ENCODE measurements at regions not wholly inside any gene's neighbourhood (a gene's known extent, or its start where the extent isn't known, plus 50 kb on each side); places are given as distances from the start of the nearest gene placed in this dataset.
A peak's percentile ranks its signal among the peaks of the same experiment; 100 is the strongest.

DNA sequence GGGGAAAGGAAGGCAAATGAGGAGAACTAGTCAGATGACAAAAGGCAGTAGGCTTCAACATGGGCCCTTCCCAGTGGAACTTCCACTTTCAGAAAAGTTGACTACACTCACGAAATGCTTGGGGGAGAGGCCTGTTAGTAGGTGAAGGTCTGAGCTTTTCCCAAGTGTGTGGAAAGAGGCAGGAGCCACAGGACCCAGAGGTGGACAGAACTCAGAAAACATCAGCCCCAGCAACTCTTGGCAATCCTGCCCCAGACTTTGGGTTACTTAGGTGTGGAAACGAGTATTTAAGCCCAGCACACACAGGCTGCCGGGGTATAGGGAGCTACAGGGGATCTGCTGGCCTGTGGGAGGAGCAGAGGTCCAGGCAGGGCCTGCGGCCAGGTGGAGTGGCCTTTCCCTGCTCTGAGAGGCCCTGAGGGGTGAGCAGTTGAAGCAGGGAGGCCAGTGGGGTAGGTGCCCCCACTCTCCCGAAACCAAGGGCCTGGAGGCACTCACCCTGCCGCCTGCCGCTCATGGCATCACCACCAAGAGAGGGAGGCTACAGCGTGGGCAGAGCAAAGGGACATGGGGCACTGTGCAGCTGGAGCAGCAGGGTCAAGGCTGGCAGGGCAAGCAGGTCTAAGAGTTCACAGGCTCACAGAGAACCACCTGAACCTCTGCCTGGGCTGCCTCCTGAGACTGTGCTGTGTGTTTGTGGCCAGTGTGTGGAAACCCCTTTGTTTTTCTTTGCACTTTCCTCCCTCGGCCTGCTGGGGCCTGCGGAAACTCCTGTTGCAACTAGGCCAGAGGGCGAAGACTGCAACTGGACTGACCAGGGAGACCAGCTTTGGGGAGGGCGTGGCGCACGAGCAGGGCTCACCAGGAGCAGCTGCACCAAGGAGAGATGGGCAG, 130.7 kb upstream of the SERTAD2 start (continued):
- no peak for TF ChIP-seq ZBTB10 (CRISPR knock-in tag; IDR thresholded peaks at IDR 0.05; ENCODE audit: borderline replicate concordance)
- no peak for TF ChIP-seq FOXK1 (CRISPR knock-in tag; IDR thresholded peaks at IDR 0.05; ENCODE audit: borderline replicate concordance, low read depth)
- TF ChIP-seq ZNF205 (CRISPR knock-in tag; IDR thresholded peaks at IDR 0.05), result no peak
- TF ChIP-seq ZKSCAN8 (CRISPR knock-in tag; IDR thresholded peaks at IDR 0.05; ENCODE audit: borderline replicate concordance), result no peak
- peak; percentile 80 for TF ChIP-seq WIZ (CRISPR knock-in tag; IDR thresholded peaks at IDR 0.05)
- no peak for TF ChIP-seq MBNL3 (CRISPR knock-in tag; conservative IDR thresholded peaks at IDR 0.05)
- no peak for TF ChIP-seq TSC22D2 (CRISPR knock-in tag; IDR thresholded peaks at IDR 0.05; ENCODE audit: borderline replicate concordance)
- TF ChIP-seq SMARCC2 (IDR thresholded peaks at IDR 0.05), result no peak
- TF ChIP-seq, protein P1, sequence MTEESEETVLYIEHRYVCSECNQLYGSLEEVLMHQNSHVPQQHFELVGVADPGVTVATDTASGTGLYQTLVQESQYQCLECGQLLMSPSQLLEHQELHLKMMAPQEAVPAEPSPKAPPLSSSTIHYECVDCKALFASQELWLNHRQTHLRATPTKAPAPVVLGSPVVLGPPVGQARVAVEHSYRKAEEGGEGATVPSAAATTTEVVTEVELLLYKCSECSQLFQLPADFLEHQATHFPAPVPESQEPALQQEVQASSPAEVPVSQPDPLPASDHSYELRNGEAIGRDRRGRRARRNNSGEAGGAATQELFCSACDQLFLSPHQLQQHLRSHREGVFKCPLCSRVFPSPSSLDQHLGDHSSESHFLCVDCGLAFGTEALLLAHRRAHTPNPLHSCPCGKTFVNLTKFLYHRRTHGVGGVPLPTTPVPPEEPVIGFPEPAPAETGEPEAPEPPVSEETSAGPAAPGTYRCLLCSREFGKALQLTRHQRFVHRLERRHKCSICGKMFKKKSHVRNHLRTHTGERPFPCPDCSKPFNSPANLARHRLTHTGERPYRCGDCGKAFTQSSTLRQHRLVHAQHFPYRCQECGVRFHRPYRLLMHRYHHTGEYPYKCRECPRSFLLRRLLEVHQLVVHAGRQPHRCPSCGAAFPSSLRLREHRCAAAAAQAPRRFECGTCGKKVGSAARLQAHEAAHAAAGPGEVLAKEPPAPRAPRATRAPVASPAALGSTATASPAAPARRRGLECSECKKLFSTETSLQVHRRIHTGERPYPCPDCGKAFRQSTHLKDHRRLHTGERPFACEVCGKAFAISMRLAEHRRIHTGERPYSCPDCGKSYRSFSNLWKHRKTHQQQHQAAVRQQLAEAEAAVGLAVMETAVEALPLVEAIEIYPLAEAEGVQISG (CRISPR knock-in tag; IDR thresholded peaks at IDR 0.05), result peak; percentile 61; the same call in 1 of the 2 replicates
- peak; percentile 92 for TF ChIP-seq HNF4A (CRISPR knock-in tag; IDR thresholded peaks at IDR 0.05)
- no peak for TF ChIP-seq NFE2 (CRISPR knock-in tag; IDR thresholded peaks at IDR 0.05)
- TF ChIP-seq ARHGAP35 (CRISPR knock-in tag; IDR thresholded peaks at IDR 0.05; ENCODE audit: borderline replicate concordance), result no peak; the same call in 1 of the 2 replicates
- no peak for TF ChIP-seq ZSCAN12 (CRISPR knock-in tag; IDR thresholded peaks at IDR 0.05)
- TF ChIP-seq TRAFD1 (CRISPR knock-in tag; IDR thresholded peaks at IDR 0.05; ENCODE audit: borderline replicate concordance), result peak; percentile 61; the same call in 1 of the 2 replicates
- no peak for TF ChIP-seq MAF1 (CRISPR knock-in tag; IDR thresholded peaks at IDR 0.05; ENCODE audit: borderline replicate concordance)
- TF ChIP-seq, protein P2, sequence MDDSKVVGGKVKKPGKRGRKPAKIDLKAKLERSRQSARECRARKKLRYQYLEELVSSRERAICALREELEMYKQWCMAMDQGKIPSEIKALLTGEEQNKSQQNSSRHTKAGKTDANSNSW (CRISPR knock-in tag; IDR thresholded peaks at IDR 0.05; ENCODE audit: borderline replicate concordance), result no peak
- TF ChIP-seq, protein P3, sequence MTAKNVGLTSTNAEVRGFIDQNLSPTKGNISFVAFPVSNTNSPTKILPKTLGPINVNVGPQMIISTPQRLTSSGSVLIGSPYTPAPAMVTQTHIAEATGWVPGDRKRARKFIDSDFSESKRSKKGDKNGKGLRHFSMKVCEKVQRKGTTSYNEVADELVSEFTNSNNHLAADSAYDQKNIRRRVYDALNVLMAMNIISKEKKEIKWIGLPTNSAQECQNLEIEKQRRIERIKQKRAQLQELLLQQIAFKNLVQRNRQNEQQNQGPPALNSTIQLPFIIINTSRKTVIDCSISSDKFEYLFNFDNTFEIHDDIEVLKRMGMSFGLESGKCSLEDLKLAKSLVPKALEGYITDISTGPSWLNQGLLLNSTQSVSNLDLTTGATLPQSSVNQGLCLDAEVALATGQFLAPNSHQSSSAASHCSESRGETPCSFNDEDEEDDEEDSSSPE (CRISPR knock-in tag; IDR thresholded peaks at IDR 0.05), result no peak
- no peak for TF ChIP-seq ZNF24 (IDR thresholded peaks at IDR 0.05)
- no peak for TF ChIP-seq TOE1 (CRISPR knock-in tag; IDR thresholded peaks at IDR 0.05)

Measured in HepG2 (cell line).